ENCODE measurements at regions not wholly inside any gene's neighbourhood (a gene's known extent, or its start where the extent isn't known, plus 50 kb on each side); places are given as distances from the start of the nearest gene placed in this dataset.

- H3K4me3 Mint-ChIP-seq = no peak overlapping the region
- no peak overlapping the region for H3K27ac ChIP-seq (ENCODE audit: insufficient read depth, low read length, poor library complexity, severe bottlenecking)
- H3K9me3 Mint-ChIP-seq = peaks cover 0 to 22% (median 0%) of the 10 kb centered on the region in 7 donors
- H3K4me3 ChIP-seq (ENCODE audit: low read depth, low read length) = no peak overlapping the region
- DNase-seq = no peak
- H3K9me3 ChIP-seq (ENCODE audit: control insufficient read depth in 2 of 2, low read length in 2 of 2) = no peaks in the 10 kb centered on the region
- H3K4me1 Mint-ChIP-seq = peaks cover 0 to 9% (median 0%) of the 10 kb centered on the region in 4 donors
- no peaks in the 10 kb centered on the region for H3K27me3 Mint-ChIP-seq
- H3K4me1 ChIP-seq (ENCODE audit: control insufficient read depth, insufficient read depth, low read length, poor library complexity, severe bottlenecking) = no peaks in the 10 kb centered on the region
- no peaks in the 10 kb centered on the region for H3K36me3 Mint-ChIP-seq
- no peaks in the 10 kb centered on the region for H3K27me3 ChIP-seq (ENCODE audit: control insufficient read depth, insufficient read depth, low read length)
- no peak for ATAC-seq (ENCODE audit: low read depth in 2 of 2)
- no peak overlapping the region for H3K27ac Mint-ChIP-seq
- no peaks in the 10 kb centered on the region for H3K36me3 ChIP-seq (ENCODE audit: control insufficient read depth, insufficient read depth, low read length)
Measured at GRCh38 chr1:88029899-88030298, 654.2 kb upstream of the PKN2 start.

GRCh38 chr1:88035578-88035977 is 648.5 kb upstream of the PKN2 start:
- Histone ChIP-seq H3K27ac (ENCODE audit: insufficient read depth, low read length, poor library complexity, severe bottlenecking) (no peak overlapping the region), H3K36me3 (ENCODE audit: control insufficient read depth, insufficient read depth, low read length) (no peaks in the 10 kb centered on the region), H3K27me3 (ENCODE audit: control insufficient read depth, insufficient read depth, low read length) (no peaks in the 10 kb centered on the region), H3K4me1 (ENCODE audit: control insufficient read depth, insufficient read depth, low read length, poor library complexity, severe bottlenecking) (no peaks in the 10 kb centered on the region), H3K9me3 (ENCODE audit: control insufficient read depth in 2 of 2, low read length in 2 of 2) (peaks cover 0 to 7% of the 10 kb centered on the region in 2 experiments), H3K4me3 (ENCODE audit: low read depth, low read length) (no peak overlapping the region)
- peaks cover 0 to 18% (median 7%) of the 10 kb centered on the region in 7 donors for H3K9me3 Mint-ChIP-seq
- H3K4me1 Mint-ChIP-seq = no peaks in the 10 kb centered on the region
- H3K4me3 Mint-ChIP-seq = no peak overlapping the region
- no peak for ATAC-seq (ENCODE audit: low read depth in 2 of 2)
- no peak overlapping the region for H3K27ac Mint-ChIP-seq
- no peaks in the 10 kb centered on the region for H3K36me3 Mint-ChIP-seq
- no peaks in the 10 kb centered on the region for H3K27me3 Mint-ChIP-seq
- no peak for DNase-seq

GRCh38 chr1:88036345-88037014 is 647.6 kb upstream of the PKN2 start:
- H3K27ac Mint-ChIP-seq = no peak overlapping the region
- no peak for DNase-seq
- no peak overlapping the region for H3K4me3 ChIP-seq (ENCODE audit: low read depth, low read length)
- H3K4me1 Mint-ChIP-seq = no peaks in the 10 kb centered on the region
- H3K27me3 Mint-ChIP-seq = no peaks in the 10 kb centered on the region
- no peaks in the 10 kb centered on the region for H3K4me1 ChIP-seq (ENCODE audit: control insufficient read depth, insufficient read depth, low read length, poor library complexity, severe bottlenecking)
- H3K36me3 Mint-ChIP-seq = no peaks in the 10 kb centered on the region
- no peak overlapping the region for H3K27ac ChIP-seq (ENCODE audit: insufficient read depth, low read length, poor library complexity, severe bottlenecking)
- H3K9me3 Mint-ChIP-seq = peaks cover 0 to 18% (median 7%) of the 10 kb centered on the region in 7 donors
- H3K9me3 ChIP-seq (ENCODE audit: control insufficient read depth in 2 of 2, low read length in 2 of 2) = peaks cover 0 to 7% of the 10 kb centered on the region in 2 experiments
- H3K27me3 ChIP-seq (ENCODE audit: control insufficient read depth, insufficient read depth, low read length) = no peaks in the 10 kb centered on the region
- ATAC-seq (ENCODE audit: low read depth in 2 of 2) = no peak
- H3K4me3 Mint-ChIP-seq = no peak overlapping the region
- no peaks in the 10 kb centered on the region for H3K36me3 ChIP-seq (ENCODE audit: control insufficient read depth, insufficient read depth, low read length)

GRCh38 chr1:88039240-88039639 is 644.8 kb upstream of the PKN2 start:
- H3K4me1 Mint-ChIP-seq = no peaks in the 10 kb centered on the region
- no peak for DNase-seq
- H3K27me3 Mint-ChIP-seq = no peaks in the 10 kb centered on the region
- H3K9me3 Mint-ChIP-seq = peaks cover 0 to 18% (median 7%) of the 10 kb centered on the region in 7 donors
- Histone ChIP-seq H3K4me1 (ENCODE audit: control insufficient read depth, insufficient read depth, low read length, poor library complexity, severe bottlenecking) (no peaks in the 10 kb centered on the region), H3K9me3 (ENCODE audit: control insufficient read depth in 2 of 2, low read length in 2 of 2) (peaks cover 0 to 7% of the 10 kb centered on the region in 2 experiments), H3K36me3 (ENCODE audit: control insufficient read depth, insufficient read depth, low read length) (no peaks in the 10 kb centered on the region), H3K27me3 (ENCODE audit: control insufficient read depth, insufficient read depth, low read length) (no peaks in the 10 kb centered on the region), H3K27ac (ENCODE audit: insufficient read depth, low read length, poor library complexity, severe bottlenecking) (no peak overlapping the region), H3K4me3 (ENCODE audit: low read depth, low read length) (no peak overlapping the region)
- no peaks in the 10 kb centered on the region for H3K36me3 Mint-ChIP-seq
- H3K4me3 Mint-ChIP-seq = no peak overlapping the region
- no peak for ATAC-seq (ENCODE audit: low read depth in 2 of 2)
- no peak overlapping the region for H3K27ac Mint-ChIP-seq

GRCh38 chr1:88043834-88044233 is 640.2 kb upstream of the PKN2 start:
- Histone ChIP-seq H3K27ac (ENCODE audit: insufficient read depth, low read length, poor library complexity, severe bottlenecking) (no peak overlapping the region), H3K36me3 (ENCODE audit: control insufficient read depth, insufficient read depth, low read length) (no peaks in the 10 kb centered on the region), H3K27me3 (ENCODE audit: control insufficient read depth, insufficient read depth, low read length) (no peaks in the 10 kb centered on the region)

GRCh38 chr1:88052167-88052566 is 631.9 kb upstream of the PKN2 start:
- DNase-seq (no peak), ATAC-seq (ENCODE audit: low read depth in 2 of 2) (no peak)
- Mint-ChIP-seq H3K4me1 (no peaks in the 10 kb centered on the region), H3K27ac (no peak overlapping the region), H3K27me3 (no peaks in the 10 kb centered on the region), H3K4me3 (no peak overlapping the region), H3K9me3 (peaks cover 0 to 3% (median 0%) of the 10 kb centered on the region in 7 donors), H3K36me3 (no peaks in the 10 kb centered on the region)
- H3K27ac ChIP-seq (ENCODE audit: insufficient read depth, low read length, poor library complexity, severe bottlenecking) = no peak overlapping the region
- H3K27me3 ChIP-seq (ENCODE audit: control insufficient read depth, insufficient read depth, low read length) = no peaks in the 10 kb centered on the region
- no peaks in the 10 kb centered on the region for H3K9me3 ChIP-seq (ENCODE audit: control insufficient read depth in 2 of 2, low read length in 2 of 2)
- H3K4me1 ChIP-seq (ENCODE audit: control insufficient read depth, insufficient read depth, low read length, poor library complexity, severe bottlenecking) = no peaks in the 10 kb centered on the region
- no peaks in the 10 kb centered on the region for H3K36me3 ChIP-seq (ENCODE audit: control insufficient read depth, insufficient read depth, low read length)
- no peak overlapping the region for H3K4me3 ChIP-seq (ENCODE audit: low read depth, low read length)

More at GRCh38 chr1:88043834-88044233, 640.2 kb upstream of the PKN2 start:
- DNase-seq = no peak
- peaks cover 0 to 7% of the 10 kb centered on the region in 2 experiments for H3K9me3 ChIP-seq (ENCODE audit: control insufficient read depth in 2 of 2, low read length in 2 of 2)
- no peaks in the 10 kb centered on the region for H3K4me1 ChIP-seq (ENCODE audit: control insufficient read depth, insufficient read depth, low read length, poor library complexity, severe bottlenecking)
- Mint-ChIP-seq H3K36me3 (no peaks in the 10 kb centered on the region), H3K27me3 (no peaks in the 10 kb centered on the region), H3K27ac (no peak overlapping the region), H3K9me3 (peaks cover 0 to 10% (median 5%) of the 10 kb centered on the region in 7 donors), H3K4me3 (no peak overlapping the region), H3K4me1 (no peaks in the 10 kb centered on the region)
- ATAC-seq (ENCODE audit: low read depth in 2 of 2) = no peak
- H3K4me3 ChIP-seq (ENCODE audit: low read depth, low read length) = no peak overlapping the region

- Mint-ChIP-seq H3K4me1 (no peaks in the 10 kb centered on the region), H3K9me3 (peaks cover 0 to 3% (median 0%) of the 10 kb centered on the region in 7 donors), H3K27ac (no peak overlapping the region), H3K4me3 (no peak overlapping the region), H3K36me3 (no peaks in the 10 kb centered on the region), H3K27me3 (no peaks in the 10 kb centered on the region)
- no peak overlapping the region for H3K4me3 ChIP-seq (ENCODE audit: low read depth, low read length)
- no peaks in the 10 kb centered on the region for H3K9me3 ChIP-seq (ENCODE audit: control insufficient read depth in 2 of 2, low read length in 2 of 2)
- no peak for ATAC-seq (ENCODE audit: low read depth in 2 of 2)
- DNase-seq = no peak
- no peaks in the 10 kb centered on the region for H3K4me1 ChIP-seq (ENCODE audit: control insufficient read depth, insufficient read depth, low read length, poor library complexity, severe bottlenecking)
- no peaks in the 10 kb centered on the region for H3K36me3 ChIP-seq (ENCODE audit: control insufficient read depth, insufficient read depth, low read length)
- H3K27ac ChIP-seq (ENCODE audit: insufficient read depth, low read length, poor library complexity, severe bottlenecking) = no peak overlapping the region
- H3K27me3 ChIP-seq (ENCODE audit: control insufficient read depth, insufficient read depth, low read length) = no peaks in the 10 kb centered on the region
Measured at GRCh38 chr1:88053065-88053464, 631.0 kb upstream of the PKN2 start.

- no peaks in the 10 kb centered on the region for H3K36me3 Mint-ChIP-seq
- H3K4me1 Mint-ChIP-seq = no peaks in the 10 kb centered on the region
- peaks cover 0 to 5% (median 2%) of the 10 kb centered on the region in 7 donors for H3K9me3 Mint-ChIP-seq
- ATAC-seq (ENCODE audit: low read depth in 2 of 2) (no peak), DNase-seq (no peak)
- Histone ChIP-seq H3K27ac (ENCODE audit: insufficient read depth, low read length, poor library complexity, severe bottlenecking) (no peak overlapping the region), H3K36me3 (ENCODE audit: control insufficient read depth, insufficient read depth, low read length) (no peaks in the 10 kb centered on the region), H3K4me1 (ENCODE audit: control insufficient read depth, insufficient read depth, low read length, poor library complexity, severe bottlenecking) (no peaks in the 10 kb centered on the region), H3K9me3 (ENCODE audit: control insufficient read depth in 2 of 2, low read length in 2 of 2) (no peaks in the 10 kb centered on the region), H3K4me3 (ENCODE audit: low read depth, low read length) (no peak overlapping the region), H3K27me3 (ENCODE audit: control insufficient read depth, insufficient read depth, low read length) (no peaks in the 10 kb centered on the region)
- no peak overlapping the region for H3K4me3 Mint-ChIP-seq
- no peaks in the 10 kb centered on the region for H3K27me3 Mint-ChIP-seq
- no peak overlapping the region for H3K27ac Mint-ChIP-seq
Measured at GRCh38 chr1:88056881-88057280, 627.2 kb upstream of the PKN2 start.

Data from CD4-positive, CD25-positive, alpha-beta regulatory T cell (primary cell).